GM12892 (cell line): ENCODE measurements at regions not wholly inside any gene's neighbourhood (a gene's known extent, or its start where the extent isn't known, plus 50 kb on each side); places are given as distances from the start of the nearest gene placed in this dataset.

Source experiments
- POLR2A ChIP-seq: IDR thresholded peaks from 2 replicates; pipeline ENCODE4 v1.6.1; 2011; ENCODE audit warnings: low read depth, low read length, control low read depth
- POLR2AphosphoS5 ChIP-seq: IDR thresholded peaks from 2 replicates; pipeline ENCODE4 v1.6.1; 2011; ENCODE audit warnings: low read depth, low read length, control low read depth
- TAF1 ChIP-seq: IDR thresholded peaks from 2 replicates; pipeline ENCODE4 v1.6.1; 2011; ENCODE audit warnings: low read depth, mild to moderate bottlenecking, control low read depth, low read length, borderline replicate concordance

- TF ChIP-seq POLR2A: no peak
- TF ChIP-seq TAF1: no peak
- TF ChIP-seq POLR2AphosphoS5: no peak
These were observed 74.8 kb downstream of the EN1 start for GRCh38 chr2:118772487-118773200.
